IPS DF 19.7 (cell line): ENCODE measurements at regions not wholly inside any gene's neighbourhood (a gene's known extent, or its start where the extent isn't known, plus 50 kb on each side); places are given as distances from the start of the nearest gene placed in this dataset.
"Not testable (repeated sequence)": the region's sequence is repeated elsewhere in the genome, so short reads cannot be mapped to it uniquely, and the experiment has no call there.

Source experiments
- DNase-seq: peaks from one replicate; pipeline ENCODE4 v3.0.0-alpha.2; 2013; ENCODE audit warnings: low read depth, low spot score

DNA sequence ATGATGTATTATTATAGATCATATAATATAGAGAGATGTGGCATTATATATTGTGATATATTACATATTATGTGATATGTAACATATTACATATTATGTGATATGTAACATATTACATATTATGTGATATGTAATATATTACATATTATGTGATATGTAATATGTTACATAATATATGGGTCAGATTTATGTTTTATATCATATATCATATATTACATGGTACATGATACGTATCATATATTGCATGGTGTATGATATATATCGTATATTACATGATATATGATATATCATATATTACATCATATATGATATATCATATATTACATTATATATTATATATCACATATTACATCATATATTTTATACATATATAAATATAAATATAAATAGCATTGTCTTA, 164.1 kb upstream of the NEBL start:
- DNase-seq, result no peak

GRCh38 chr10:21060626-21061025, 163.5 kb upstream of the NEBL start:
- no peak for DNase-seq

GRCh38 chr10:21057989-21058388, 160.9 kb upstream of the NEBL start:
- no peak for DNase-seq

DNA sequence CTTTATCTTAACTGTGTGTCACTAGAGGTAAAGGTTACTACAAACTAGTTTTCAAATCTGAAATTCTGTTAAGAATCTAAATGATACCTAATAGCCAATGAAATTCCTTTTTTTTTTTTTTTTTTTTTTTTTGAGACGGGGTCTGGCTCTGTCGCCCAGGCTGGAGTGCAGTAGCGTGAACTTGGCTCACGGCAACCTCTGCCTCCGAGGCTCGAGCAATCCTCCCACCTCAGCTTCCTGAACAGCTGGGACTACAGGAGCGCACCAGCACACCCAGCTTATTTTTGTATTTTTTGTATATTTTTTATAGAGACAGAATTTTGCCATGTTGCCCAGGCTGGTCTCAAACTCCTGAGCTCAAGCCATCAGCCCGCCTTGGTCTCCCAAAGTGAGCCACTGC, 160.3 kb upstream of the NEBL start:
- no peak for DNase-seq

- no peak for DNase-seq
Measured at GRCh38 chr10:21056461-21056860, 159.3 kb upstream of the NEBL start.

- no peak for DNase-seq
Measured at GRCh38 chr10:21055339-21056135, 158.4 kb upstream of the NEBL start.

- no peak for DNase-seq
Measured at GRCh38 chr10:21053953-21054690, 157.0 kb upstream of the NEBL start.

- no peak for DNase-seq
Measured at GRCh38 chr10:21052709-21053104, 155.6 kb upstream of the NEBL start.

DNA sequence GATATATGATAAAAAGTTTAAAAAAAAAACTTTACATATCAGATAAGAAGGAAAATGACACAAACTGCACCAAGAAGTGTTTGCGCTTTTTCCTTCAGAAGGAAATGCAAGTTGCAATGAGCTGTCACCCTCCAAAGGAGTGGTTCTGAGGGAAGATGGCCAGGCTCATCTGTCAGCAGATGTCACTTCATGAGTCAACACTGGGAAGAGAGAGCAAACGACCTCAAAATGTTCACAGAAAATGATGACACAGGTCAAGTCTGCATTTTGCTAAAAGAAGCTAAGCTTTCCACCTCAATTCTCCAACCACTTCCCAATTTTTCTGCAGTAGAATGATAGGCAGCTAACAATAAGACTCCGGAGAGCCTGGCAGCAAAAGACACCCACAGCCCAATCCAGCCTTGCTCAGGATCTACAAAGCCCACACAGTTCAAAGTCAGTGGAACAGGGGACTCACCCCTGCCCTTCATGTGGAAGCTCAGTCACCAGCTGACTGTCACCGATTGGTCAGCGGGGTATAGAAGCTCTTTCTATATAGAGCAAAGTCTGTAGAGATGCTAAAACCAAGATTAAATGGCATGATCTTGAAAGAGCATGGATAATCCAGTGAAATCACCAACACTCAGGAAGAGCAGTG, 155.1 kb upstream of the NEBL start:
- DNase-seq, result no peak

GRCh38 chr10:21049482-21049881, 152.4 kb upstream of the NEBL start:
- DNase-seq, result no peak

- DNase-seq, result no peak
Measured at GRCh38 chr10:21048068-21048467, 151.0 kb upstream of the NEBL start.

DNA sequence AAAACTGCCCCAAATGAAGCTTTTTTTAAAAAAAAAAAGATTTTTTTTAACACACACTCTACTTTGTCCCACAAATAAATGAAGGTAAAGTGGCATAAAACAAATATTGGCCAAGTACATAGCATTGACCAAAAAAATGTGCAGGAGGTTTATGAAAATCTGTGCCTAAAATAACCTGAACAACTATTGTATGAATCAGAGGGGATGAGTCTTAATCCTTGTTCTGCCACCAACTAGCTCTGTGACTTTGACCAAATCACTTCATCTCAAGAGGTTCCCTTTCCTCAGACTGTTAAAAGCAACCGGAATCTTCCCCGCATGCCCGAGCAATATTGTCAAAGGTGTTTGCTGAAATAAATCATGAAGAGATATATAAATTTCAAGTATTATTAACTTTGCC, 150.4 kb upstream of the NEBL start:
- DNase-seq, result no peak

DNA sequence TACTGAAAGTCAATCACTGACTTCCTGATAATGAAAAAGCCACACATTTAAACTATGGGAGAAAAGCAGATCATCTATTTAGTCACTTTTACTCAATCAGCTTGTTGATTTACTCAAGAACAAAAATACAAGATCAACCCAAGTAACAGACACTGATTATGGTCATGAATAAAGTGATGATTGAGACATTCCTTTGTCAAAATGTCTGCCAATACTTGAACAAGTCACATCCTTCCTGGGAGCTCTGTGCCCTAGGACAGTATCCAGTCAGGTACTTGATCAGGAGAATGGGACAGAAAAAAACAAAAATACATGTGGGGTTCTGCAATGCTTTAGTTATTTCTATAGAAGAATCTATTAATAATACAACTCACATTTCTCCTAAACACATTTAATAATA, 150.0 kb upstream of the NEBL start:
- DNase-seq, result no peak

- no peak for DNase-seq
Measured at GRCh38 chr10:21043044-21043443, 145.9 kb upstream of the NEBL start.

- DNase-seq, result no peak
Measured at GRCh38 chr10:21042536-21042935, 145.4 kb upstream of the NEBL start.

- no peak for DNase-seq
Measured at GRCh38 chr10:21041763-21042458, 144.8 kb upstream of the NEBL start.

- DNase-seq, result no peak
Measured at GRCh38 chr10:21039721-21040120, 142.6 kb upstream of the NEBL start.

DNA sequence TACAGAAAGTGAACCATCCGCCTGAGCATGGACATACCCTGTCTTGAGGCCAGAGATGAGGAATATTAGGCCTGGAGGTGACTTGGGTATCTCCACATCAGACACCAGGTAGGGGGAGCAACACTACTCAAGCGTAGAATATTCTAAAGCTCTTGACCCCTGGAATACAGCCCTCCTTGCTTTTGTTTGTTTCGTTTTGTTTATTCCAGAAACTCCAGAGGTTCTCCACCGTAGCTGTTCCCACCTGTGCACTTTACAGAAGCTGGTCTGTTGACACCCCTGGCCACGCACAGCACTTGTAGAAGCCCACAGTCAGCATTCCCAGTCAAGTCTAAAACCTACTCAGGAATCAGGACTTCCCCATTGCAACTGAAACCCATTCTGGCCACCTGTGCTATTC, 139.6 kb upstream of the NEBL start:
- DNase-seq, result no peak

- DNase-seq, result not testable (repeated sequence)
Measured at GRCh38 chr10:21034770-21035169, 137.7 kb upstream of the NEBL start.

DNA sequence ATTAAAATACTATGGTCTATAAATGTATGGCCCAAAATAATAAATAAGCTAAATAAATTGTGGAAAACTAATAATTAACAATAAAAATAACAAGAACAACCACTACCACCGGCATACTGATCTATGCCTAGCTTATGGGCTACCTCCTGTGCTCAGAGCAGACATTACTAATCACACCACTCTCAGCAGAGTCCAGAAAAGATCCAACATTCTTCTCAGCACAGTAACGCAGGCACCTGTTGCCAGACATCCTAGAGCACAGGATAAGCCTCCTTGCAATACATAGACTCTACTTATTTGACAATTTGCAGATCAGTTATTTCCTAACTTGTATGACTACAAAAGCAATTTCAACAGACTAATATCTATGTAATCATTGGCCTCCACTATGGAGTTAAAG, 137.1 kb upstream of the NEBL start:
- no peak for DNase-seq

DNA sequence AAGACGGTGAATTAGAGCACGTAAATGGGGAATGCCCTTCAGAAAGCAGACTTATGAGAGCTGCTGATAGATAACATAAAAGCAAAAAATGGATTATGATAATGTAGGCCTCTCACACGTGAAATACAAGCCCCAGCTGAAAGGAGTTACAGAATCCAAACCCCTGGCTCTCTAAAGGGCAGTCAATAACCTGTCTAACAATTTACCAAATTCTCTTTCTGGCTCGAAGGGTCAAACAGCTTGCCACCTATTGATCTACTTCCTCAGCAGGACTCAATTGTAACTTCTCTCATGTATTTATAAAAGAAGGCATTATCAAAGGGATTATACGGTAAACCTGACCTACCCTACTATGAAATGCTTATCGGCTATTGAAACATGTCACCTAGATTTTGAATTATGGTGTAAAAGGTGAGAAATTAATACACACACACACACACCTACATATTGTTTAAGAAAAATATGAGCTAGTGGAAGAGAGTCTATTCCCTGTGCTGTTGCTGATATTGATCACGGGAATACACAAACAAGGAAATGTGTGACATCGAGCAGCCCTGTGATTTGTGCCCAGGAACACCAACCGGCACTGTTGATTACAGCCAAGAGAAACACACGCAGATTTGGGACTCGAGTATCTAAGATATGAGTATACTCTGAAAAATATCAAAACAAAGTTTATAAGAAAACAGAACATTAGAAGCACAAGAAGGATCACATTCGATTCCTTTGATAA, 135.6 kb upstream of the NEBL start:
- DNase-seq, result no peak
